ENCODE measurements at regions not wholly inside any gene's neighbourhood (a gene's known extent, or its start where the extent isn't known, plus 50 kb on each side); places are given as distances from the start of the nearest gene placed in this dataset.

DNA sequence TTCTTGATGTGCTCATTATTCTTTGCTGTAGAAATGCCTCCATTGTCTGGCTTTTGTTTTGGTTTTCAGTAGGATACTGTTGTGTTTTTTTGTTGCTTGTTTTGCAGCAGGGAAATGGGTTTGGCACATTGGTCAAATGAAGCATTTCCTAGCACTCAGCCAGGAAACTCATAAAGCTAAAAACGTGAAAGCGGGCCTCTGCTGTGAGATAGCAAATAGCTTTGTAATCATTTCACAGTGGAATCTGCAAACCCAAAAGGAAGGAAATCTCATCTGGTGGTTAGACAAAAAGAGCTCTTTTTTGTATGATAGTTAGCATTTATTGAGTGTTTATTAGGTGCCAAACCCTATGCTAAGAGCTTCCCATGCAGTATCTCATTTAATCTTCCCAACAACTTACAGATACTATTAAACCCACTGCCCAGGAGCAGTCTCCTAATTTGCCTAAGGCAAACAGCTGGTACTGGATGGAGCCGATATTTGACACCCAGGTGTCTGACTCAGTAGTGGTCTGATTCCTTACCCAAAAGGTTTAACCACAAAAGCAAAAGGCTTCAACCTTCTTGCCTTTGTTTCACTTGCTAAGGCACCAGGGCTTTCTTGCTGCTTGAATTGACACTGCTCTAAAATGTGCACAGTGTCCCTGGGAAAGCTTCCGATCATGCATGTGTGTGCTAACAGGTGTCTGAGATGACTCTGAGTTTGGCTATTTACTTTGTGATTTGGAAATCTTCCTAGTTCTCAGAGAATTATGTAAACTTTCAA is 527.9 kb upstream of the MDFIC2 start:
- DNase-seq = no peak

DNA sequence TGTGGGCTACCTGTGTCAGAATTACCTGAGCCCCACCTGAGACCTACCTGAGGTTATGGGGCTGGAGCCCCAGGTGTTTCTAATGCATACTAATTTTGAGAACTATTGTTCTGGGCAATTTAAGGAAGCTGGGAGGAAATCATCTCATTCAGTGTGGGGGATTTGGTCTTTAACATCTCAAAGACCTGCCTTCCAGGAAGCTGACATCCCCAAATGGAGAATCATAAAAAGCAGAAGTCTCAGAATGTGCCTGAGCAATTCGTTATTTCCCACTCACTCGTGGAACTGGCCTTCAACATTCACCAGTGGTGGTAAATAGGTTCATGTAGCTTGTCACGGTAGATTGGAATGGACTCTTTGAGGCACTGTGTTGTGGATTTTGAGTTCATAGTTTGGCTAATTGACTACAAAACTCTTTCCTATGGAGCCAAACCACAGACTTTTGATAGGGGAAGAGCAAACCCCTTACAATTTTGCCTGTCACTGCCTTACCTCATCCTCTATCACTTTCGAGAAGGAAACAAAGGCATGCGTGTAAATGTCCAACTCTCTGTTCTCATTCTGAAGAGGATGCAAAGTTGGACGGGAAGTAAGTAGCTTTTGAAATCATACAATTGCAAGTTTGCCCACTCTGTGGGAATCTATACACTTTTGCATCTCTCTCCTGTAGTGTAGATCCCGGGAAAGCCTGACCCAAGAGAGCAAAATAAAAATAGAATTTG is 521.0 kb upstream of the MDFIC2 start:
- DNase-seq = no peak

DNA sequence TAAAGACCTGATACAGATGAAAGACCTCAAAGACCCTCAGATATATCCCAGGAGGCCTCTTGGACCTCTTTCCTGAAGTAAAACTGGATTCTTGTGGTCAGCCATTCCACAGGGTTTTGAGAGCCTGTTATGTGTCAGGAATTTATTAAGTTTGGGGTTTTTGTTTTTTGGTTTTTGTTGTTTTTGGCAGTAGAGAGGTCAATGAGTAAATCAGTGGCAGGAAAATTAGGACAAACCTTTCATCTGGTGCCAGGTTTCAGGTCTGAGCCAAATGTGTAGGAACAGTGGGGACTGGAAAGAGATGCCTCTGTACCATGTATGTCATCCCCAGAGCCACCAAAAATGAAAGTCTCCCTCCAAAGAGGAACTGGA is 520.4 kb upstream of the MDFIC2 start:
- no peak for DNase-seq

DNA sequence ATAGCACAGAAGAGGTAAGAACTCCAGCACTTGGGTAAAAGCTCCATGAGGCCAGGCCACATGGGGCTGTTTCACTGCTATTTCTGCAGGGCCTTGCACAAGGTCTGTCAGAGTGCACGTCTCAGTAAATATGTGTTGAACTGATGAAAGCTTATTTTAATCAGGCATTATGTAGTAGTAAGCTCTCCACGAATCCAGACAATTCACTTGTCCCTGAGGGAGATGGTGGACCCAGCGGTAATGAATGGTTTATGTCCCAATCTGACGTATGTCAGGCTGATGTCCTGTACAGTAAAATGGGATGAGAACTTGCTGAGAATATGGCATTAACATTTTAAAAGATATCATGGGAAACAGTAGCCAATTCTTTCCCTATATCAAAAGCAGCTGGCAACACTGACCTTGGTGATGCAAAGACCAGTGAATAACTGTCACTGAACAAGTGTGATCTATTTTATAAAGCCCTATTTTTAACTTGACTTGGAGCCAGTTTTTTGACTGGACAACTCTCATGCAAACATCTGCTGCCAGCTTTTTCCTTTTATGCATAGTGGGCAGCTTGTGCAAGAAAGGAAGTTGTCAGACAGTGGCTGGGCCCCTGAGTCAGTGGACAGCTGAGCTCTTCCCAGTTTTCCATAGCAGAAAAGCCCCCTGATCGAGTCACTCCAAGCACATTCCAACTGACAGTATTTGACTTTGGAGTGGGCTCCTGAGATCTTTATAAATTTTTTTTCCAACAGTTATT is 519.8 kb upstream of the MDFIC2 start:
- DNase-seq = no peak

DNA sequence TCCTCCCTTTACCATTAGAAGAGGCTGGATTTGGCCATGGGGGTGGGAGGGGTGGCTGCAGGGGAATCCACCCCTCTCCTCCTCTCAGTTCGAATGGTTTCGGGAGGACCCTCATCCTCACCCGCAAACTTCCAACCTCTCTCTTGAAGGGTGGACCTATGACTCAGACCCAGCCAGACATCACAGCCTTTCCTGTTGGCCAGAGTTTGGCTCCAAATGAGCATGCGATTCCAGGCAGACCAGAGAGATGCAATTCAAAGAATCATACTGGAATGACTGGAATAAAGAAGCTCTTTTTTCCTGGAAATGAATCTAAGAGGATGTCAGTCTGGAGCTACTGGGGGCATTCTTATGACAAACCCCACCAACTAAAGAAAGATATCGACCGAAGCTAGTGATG is 516.7 kb upstream of the MDFIC2 start:
- DNase-seq = no peak

DNA sequence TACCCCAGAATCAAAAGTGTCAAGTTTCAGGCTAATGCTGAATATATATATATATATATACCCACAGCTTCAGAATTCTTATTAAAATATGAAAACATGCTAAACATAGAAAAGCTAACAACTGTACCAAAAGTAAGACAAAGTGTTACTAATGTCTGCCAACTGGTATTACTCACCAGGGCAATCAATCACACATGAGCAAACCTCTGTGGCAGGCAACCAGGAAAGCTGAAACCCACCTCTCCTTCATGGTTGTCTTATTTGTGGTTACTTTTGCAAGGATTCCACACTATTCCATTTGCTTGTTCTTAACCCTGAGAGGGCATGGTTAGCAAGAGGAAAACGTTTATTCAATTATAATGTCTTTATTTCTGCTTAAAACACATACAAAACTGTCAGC is 512.3 kb upstream of the MDFIC2 start:
- no peak for DNase-seq

DNA sequence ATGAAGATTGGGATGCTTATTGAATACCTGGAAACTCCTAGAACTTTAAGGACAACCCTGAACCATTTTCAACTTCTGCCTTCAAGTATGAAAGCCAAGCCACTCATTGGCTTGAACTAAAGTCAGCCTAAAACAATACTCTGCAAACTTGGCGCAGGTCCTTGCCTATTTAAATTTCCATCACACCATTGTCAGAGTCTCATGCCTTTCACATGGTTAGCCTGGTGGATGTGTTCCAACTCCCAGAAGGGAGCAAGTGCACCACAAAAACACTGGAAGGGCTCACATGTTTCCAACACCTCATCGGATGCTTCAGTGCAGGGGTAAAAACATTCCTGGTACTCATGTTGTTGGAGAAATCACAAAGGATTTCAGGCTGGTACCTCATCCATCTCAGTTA is 511.6 kb upstream of the MDFIC2 start:
- no peak for DNase-seq

DNA sequence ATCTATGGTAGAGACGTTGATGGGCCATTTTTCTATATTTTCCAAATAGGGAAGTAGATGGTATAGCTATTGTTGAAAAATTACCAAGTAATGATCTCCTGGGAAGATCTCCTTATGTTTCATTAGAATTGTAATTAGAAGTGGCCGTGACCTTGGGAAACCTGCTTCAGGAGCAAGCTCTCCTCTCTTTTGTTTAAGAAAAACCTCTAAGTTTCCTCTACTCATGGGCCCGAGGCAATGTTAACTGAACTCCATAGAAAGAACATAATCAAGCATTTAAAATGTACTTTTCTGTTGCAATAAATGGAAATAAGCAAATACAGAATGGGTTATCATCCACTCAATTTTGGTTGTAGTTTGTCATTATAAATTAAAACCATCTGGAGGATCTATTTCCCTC is 511.2 kb upstream of the MDFIC2 start:
- DNase-seq = no peak

DNA sequence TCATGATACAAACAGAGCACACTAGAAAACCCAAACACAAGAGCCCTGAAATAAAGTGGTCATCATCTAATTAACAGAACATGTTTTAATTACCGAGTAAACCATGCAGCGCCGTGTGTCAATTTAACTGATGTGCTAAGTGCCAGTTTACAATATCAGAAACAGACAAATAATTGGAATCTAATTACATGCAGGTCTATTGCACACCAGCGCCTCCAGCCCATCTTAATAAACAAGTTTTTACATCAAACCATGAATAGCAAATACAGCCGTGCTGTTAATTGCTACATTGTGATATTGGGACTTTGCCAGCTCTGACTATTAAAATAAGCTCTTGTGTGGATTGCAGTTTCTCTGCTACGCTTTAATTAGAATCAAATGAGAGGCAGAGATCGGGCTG is 510.2 kb upstream of the MDFIC2 start:
- no peak for DNase-seq

DNA sequence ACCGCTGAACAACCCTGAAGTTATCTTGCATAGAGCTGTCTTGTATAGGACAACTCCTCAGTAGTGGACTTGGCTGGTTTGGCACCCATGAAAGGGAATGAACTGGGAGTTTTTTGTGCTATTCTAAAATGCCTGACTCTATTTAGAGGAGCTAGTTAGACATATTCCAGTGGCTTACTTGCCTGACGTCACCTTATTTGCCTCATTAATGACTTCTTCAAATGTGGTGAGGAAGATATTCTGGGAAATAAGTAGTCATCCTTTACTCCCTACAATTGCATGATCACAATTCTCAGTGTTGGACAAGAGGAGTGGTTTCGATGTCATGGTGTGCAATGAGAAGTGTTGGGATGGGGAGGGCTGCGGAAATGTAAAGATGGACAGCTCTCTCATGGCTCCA is 509.2 kb upstream of the MDFIC2 start:
- no peak for DNase-seq

DNA sequence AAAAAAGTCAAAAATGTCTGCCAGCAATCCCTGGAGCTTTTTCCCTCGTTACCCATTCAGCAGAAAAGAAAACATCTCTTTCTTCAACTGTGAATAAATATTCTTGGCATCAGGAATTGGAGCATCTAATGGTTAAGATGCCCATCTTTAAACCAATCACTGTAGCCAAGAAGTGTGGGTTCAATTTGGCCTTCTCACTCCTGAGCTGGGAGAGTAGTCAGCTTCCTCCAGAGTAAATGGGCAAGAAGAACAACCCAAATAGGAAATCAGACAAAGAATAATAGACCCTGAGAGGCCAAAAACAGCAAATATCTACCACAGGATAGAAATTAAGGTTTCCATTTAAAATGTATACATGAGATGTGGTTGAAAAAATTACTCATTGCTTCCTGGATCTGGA is 508.0 kb upstream of the MDFIC2 start:
- DNase-seq = no peak

DNA sequence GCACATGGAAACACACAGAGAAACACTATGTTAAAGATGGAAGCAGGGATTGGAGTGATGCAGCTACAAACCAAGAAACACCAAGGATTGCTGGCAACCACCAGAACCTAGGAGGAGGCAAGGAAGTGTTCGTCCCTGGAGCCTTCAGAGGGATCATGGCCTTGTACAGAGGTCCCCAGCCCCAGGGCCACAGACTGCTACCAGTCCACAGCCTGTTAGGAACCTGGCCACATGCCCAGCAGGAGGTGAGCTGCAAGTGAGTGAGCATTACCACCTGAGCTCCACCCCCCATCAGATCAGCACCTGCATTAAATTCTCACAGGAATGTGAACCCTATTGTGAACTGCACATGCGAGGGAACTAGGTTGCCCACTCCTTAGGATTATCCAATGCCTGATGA is 505.7 kb upstream of the MDFIC2 start:
- no peak for DNase-seq

DNA sequence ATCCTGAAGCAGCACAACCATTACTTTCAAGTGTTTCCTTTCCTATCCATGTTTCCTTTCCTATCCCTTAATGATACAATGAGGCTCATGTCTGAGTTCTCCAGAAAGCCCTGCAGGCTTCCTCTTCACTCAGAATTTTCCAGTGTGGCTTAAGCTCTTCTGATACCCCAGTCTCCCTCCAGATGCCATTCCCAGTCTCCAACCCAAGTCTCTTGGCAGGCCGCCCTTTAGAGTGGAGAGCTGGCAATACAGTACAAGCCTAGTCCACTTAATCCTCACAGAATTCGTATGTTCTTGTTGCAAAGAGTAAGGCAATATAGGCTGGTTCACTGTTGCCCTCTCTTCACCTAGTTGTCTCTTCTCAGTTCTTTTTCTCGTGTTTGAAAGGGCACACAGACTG is 503.9 kb upstream of the MDFIC2 start:
- DNase-seq = no peak

DNA sequence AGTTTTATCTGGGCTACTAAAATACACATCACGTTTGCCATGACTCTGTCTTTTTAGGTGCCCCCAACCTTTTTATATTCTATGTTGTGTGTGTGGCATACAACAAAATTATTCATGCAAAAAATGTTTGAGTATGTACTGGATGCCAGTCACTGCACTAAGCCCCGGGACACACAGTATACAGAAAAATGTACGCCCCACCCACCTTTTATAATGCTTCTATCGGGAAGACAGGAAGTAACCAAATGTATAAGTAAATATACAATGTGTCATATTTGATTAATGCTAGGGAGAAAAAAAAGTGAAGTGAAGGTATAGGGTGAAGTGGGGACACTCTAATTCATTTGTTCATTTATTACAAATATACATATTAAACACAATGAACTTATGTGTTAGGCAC is 503.4 kb upstream of the MDFIC2 start:
- DNase-seq = no peak

DNA sequence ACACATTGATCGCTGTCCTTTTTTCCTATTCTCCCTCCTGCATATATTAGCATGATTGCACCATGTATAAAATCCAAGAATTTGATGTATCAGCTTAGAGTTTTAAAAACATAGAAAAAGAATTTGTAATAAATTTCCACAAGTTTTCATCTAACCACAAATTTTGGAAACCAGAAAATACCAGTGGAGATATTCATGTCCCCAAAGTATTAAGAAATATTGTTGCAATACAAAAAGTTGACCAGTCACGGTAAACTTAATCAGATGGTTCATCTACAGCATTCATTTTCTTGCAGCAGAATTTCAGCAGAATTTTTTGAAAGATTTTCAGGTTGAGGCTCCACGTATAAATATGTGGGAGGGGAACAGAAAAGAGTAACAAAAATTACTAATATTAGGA is 500.9 kb upstream of the MDFIC2 start:
- DNase-seq = no peak

DNA sequence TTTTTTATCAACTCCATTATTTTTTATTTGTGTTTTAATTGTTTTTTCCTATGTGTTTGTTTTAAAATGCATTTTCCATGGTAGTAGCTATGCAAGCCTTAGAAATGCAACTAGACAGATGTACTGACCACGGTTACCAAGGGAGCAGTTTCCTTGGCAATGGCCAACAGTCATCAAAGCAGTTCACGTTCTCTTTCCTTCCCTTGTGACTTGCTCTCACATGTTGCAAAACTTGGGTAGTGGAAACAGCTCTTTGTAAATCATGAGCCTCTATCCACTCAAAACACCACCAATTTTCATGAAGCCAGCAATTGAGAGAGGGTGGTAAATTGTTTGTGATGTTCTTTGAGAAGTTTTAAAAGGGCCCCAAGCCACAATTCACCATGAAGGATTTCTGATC is 499.4 kb upstream of the MDFIC2 start:
- no peak for DNase-seq

DNA sequence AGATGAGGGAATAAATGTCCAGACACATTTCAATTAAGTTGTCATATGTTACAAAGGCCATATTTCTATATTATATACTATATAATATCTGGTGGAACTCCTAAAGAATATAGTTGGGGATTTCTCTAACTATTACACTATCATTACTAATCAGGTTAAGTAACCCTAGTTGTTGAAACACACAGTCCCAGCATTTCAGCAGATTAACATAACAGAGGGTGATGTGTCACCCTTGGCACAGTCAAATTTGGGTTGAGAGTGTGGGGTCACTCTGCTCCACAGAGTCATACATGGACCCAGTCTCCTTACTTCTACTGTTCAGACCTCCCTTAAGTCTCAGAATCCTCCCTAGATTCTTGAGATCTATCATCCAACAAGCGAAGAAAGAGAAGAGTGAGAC is 496.4 kb upstream of the MDFIC2 start:
- DNase-seq = no peak

DNA sequence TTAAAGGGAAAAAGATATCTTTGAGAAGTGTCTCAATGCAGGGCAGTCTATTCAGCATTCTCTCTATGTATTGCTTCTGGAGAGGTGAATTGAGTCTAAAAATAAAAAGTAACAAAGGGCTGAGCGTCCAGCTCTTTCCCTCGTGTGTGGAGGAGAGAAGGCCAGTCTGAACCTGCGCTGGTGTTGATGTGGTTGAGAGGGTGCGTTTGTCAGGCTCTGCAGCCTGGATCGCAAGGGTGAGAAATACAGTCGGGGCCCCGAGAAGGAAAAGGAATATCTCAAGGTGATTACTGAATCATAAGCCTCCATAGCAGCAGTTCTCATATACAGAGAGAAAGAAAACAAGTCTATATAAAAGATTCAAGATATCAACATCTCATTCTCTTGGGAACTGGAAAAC is 494.1 kb upstream of the MDFIC2 start:
- DNase-seq = no peak

DNA sequence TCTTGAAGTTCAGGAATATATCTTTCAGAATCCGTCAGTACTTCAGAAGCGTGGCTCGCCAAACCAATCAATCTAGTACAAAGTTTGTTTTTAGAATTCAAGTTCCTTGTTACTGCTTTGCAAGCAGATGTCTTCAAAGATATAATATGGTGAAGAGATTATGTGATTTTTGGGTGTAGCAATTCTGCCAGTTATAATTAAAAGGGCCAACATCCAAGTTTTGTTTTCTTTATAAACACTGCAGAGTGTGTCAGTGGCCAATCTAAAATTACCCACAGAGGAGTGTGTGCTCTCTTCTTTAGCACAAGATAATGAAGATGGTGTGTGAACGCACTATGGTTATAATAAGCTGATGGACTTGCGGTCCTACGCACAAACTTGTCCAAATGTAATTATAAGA is 493.6 kb upstream of the MDFIC2 start:
- DNase-seq = no peak

DNA sequence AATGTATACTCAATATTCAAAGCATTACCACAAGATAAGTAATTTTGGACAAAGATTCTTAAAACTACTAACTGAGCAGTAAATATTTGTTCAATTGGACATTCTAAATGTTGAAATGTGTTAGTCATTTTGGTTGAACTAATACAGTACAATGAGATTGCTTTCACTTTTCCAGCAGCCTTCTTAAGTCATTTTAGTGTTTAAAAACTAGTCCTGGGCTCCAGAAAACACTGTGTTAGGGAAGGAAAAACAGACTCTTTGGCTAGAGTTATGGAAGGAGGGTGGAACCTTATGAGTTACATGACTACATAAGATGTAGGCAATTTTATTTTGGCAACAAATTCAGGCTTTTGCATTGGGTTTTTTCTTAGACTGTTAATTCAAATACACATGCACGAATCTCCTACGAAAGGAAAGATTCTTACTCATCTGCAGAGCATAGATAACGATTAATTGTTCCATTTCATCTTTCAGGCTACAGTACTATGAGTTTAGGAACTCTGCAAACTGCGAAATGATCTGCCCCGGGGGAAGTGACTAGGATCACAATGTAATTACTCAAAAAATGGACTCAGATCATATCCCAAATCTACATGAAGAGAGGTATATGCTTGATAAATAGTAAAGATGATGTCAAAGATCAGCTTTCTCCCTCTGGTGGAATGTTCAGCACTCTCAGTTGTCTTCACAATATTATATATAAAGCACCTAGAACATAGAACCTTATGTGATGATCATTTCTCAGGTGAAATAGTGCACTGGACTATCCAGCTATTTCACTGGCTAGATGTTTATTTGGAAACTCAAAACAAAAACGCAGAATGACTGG is 492.8 kb upstream of the MDFIC2 start:
- DNase-seq = no peak

DNA sequence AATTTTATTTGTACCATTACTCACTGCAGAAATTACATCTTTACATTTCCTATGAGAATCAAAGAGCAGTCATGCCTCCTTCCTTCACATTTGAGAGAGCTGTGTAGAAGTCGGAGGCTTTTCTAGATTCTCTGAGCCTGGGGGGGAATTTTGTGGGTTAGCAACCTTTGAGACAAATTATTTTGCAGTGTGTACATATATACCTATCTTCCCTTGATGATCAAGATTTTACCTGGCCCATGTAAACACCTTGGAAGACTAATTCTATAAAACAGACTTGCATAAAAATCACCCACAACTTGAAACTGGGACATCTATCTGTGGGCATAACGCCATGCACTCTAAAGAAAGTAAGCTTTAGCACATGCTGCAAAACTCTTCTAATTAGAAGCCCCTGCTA is 491.5 kb upstream of the MDFIC2 start:
- DNase-seq = no peak

DNA sequence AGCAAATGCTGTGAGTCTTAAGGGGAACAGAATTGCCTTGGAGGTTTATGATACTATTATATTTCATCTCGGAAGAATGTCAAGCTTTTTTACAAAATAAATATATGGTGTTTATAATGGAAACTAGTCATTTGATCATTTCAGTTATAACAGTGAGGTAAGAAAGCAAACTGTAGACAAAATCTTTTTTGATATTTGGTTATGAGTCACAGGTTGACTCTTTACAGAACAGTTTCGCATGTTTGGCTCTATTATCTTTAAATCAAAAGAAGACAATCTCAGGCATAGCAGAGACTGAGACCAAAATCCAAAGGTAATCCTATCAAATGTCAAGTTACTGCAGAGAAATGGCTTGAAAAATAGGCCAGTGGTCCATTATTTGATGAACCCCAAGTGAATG is 490.9 kb upstream of the MDFIC2 start:
- DNase-seq = no peak

DNA sequence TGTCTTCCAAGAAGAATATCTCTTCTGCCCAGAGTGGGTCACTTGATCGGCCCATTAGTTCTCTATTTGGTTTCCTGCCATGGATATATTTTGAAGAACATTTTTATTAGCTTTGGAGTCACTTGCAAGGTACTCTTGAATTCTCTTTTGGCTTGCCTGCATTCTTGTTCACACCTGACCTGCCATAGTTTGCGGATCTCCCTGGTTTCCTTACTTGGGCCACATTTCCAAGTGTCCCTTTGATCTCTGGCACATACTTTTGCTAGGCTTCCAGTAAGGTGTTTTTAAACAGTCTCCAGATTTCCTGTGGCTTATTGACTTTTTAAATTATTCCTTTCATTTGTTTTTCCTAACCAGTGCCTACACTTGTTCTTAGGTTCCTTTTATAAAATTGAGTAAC is 488.5 kb upstream of the MDFIC2 start:
- DNase-seq = no peak

All from activated CD8-positive, alpha-beta memory T cell treated with anti-CD3 and anti-CD28 coated beads for 24 hours (primary cell).